HL-60 (cell line): ENCODE measurements at regions not wholly inside any gene's neighbourhood (a gene's known extent, or its start where the extent isn't known, plus 50 kb on each side); places are given as distances from the start of the nearest gene placed in this dataset.

Experiments
- GABPA ChIP-seq: IDR thresholded peaks from 2 replicates; pipeline ENCODE4 v1.6.1; 2012; ENCODE audit warnings: low read depth
- POLR2AphosphoS5 ChIP-seq: IDR thresholded peaks from 2 replicates; pipeline ENCODE4 v1.6.1; 2012; ENCODE audit warnings: low read depth
- SPI1 ChIP-seq: IDR thresholded peaks from 2 replicates; pipeline ENCODE4 v1.6.1; 2012; ENCODE audit warnings: low read depth, mild to moderate bottlenecking, borderline replicate concordance
- TF ChIP-seq, protein P1 (sequence below): IDR thresholded peaks from one replicate; pipeline ENCODE4 v1.5.1; 2011; ENCODE audit warnings: low read length, control low read depth, inconsistent platforms; ENCODE audit not compliant: insufficient read depth
- TF ChIP-seq, protein P2 (sequence below): IDR thresholded peaks from 2 replicates; pipeline ENCODE4 v1.6.1; 2012; ENCODE audit warnings: low read depth; ENCODE audit not compliant: insufficient replicate concordance

DNA sequence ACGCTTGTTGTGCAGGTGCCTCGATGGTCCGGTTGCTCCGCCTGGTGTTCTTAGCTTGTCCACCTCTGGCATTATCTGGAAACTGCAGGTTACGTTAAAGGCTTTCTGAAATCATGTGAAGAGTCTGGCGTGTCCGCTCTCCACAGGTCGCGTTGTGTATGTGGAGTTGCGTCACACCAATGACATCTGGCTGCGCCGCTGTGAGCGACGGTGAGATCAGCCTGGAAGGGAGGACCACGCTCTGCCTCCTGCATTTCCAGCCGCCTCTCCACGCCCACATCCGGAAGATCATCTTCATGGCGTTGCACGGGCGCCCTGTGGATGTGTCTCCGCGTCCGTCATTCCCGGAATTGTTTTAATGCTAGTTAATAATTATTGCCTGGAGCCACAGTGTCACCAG lies 50.6 kb upstream of the GALNT9 start:
- TF ChIP-seq, protein P1, sequence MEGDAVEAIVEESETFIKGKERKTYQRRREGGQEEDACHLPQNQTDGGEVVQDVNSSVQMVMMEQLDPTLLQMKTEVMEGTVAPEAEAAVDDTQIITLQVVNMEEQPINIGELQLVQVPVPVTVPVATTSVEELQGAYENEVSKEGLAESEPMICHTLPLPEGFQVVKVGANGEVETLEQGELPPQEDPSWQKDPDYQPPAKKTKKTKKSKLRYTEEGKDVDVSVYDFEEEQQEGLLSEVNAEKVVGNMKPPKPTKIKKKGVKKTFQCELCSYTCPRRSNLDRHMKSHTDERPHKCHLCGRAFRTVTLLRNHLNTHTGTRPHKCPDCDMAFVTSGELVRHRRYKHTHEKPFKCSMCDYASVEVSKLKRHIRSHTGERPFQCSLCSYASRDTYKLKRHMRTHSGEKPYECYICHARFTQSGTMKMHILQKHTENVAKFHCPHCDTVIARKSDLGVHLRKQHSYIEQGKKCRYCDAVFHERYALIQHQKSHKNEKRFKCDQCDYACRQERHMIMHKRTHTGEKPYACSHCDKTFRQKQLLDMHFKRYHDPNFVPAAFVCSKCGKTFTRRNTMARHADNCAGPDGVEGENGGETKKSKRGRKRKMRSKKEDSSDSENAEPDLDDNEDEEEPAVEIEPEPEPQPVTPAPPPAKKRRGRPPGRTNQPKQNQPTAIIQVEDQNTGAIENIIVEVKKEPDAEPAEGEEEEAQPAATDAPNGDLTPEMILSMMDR, result no peak
- TF ChIP-seq, protein P2, sequence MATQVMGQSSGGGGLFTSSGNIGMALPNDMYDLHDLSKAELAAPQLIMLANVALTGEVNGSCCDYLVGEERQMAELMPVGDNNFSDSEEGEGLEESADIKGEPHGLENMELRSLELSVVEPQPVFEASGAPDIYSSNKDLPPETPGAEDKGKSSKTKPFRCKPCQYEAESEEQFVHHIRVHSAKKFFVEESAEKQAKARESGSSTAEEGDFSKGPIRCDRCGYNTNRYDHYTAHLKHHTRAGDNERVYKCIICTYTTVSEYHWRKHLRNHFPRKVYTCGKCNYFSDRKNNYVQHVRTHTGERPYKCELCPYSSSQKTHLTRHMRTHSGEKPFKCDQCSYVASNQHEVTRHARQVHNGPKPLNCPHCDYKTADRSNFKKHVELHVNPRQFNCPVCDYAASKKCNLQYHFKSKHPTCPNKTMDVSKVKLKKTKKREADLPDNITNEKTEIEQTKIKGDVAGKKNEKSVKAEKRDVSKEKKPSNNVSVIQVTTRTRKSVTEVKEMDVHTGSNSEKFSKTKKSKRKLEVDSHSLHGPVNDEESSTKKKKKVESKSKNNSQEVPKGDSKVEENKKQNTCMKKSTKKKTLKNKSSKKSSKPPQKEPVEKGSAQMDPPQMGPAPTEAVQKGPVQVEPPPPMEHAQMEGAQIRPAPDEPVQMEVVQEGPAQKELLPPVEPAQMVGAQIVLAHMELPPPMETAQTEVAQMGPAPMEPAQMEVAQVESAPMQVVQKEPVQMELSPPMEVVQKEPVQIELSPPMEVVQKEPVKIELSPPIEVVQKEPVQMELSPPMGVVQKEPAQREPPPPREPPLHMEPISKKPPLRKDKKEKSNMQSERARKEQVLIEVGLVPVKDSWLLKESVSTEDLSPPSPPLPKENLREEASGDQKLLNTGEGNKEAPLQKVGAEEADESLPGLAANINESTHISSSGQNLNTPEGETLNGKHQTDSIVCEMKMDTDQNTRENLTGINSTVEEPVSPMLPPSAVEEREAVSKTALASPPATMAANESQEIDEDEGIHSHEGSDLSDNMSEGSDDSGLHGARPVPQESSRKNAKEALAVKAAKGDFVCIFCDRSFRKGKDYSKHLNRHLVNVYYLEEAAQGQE, result no peak
- TF ChIP-seq POLR2AphosphoS5, result no peak
- TF ChIP-seq SPI1, result no peak
- no peak for TF ChIP-seq GABPA
